ENCODE measurements at regions not wholly inside any gene's neighbourhood (a gene's known extent, or its start where the extent isn't known, plus 50 kb on each side); places are given as distances from the start of the nearest gene placed in this dataset.

GRCh38 chr13:37375724-37376123 lies 222.8 kb downstream of the POSTN start:
- no peak for DNase-seq (ENCODE audit: extremely low spot score)
- TF ChIP-seq ELF4 (IDR thresholded peaks at IDR 0.05) (no peak), LEF1 (IDR thresholded peaks at IDR 0.05; ENCODE audit: borderline replicate concordance) (no peak), SUZ12 (IDR thresholded peaks at IDR 0.05) (no peak), L3MBTL2 (conservative IDR thresholded peaks at IDR 0.05) (no peak), NFRKB (IDR thresholded peaks at IDR 0.05) (no peak), ARNT (IDR thresholded peaks at IDR 0.05) (no peak), PKNOX1 (IDR thresholded peaks at IDR 0.05) (no peak), ZNF384 (IDR thresholded peaks at IDR 0.05) (no peak), SP1 (IDR thresholded peaks at IDR 0.05) (no peak), CTBP1 (IDR thresholded peaks at IDR 0.05; ENCODE audit: borderline replicate concordance) (no peak), FOXK2 (IDR thresholded peaks at IDR 0.05) (no peak), FOXA1 (IDR thresholded peaks at IDR 0.05) (no peak), BHLHE40 (IDR thresholded peaks at IDR 0.05; ENCODE audit: borderline replicate concordance) (no peak), FOXM1 (IDR thresholded peaks at IDR 0.05; ENCODE audit: borderline replicate concordance) (no peak), TARDBP (IDR thresholded peaks at IDR 0.05) (no peak), HDGF (IDR thresholded peaks at IDR 0.05; ENCODE audit: borderline replicate concordance) (no peak)

DNA sequence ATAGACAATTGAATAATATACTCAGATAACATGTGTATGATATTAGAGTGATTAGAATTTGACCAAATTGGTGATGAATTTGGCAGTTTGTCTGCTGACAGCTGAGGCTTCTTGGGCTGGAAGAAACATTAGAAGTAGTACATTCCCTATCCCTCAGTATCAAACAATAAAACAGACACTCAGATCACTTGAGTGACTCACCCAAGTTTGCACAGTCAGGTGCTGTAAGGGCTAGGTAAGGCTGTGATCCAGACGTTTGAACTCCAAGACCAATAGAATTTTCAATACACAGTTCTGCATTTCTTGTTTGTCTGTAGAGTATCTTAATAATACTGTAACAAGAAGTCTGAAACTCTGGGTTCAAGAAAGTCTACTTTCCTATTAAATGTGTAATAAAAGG lies 223.5 kb downstream of the POSTN start:
- POLR2A ChIA-PET: no interaction called here
- CTCF ChIA-PET: no interaction called here
- TF ChIP-seq FOXK2 (IDR thresholded peaks at IDR 0.05): no peak
- TF ChIP-seq HDGF (IDR thresholded peaks at IDR 0.05; ENCODE audit: borderline replicate concordance): no peak
- no peak for TF ChIP-seq TARDBP (IDR thresholded peaks at IDR 0.05)
- no peak for TF ChIP-seq L3MBTL2 (conservative IDR thresholded peaks at IDR 0.05)
- TF ChIP-seq ELF4 (IDR thresholded peaks at IDR 0.05): no peak
- no peak for TF ChIP-seq CTBP1 (IDR thresholded peaks at IDR 0.05; ENCODE audit: borderline replicate concordance)
- TF ChIP-seq FOXM1 (IDR thresholded peaks at IDR 0.05; ENCODE audit: borderline replicate concordance): no peak
- TF ChIP-seq LEF1 (IDR thresholded peaks at IDR 0.05; ENCODE audit: borderline replicate concordance): no peak
- no peak for TF ChIP-seq BHLHE40 (IDR thresholded peaks at IDR 0.05; ENCODE audit: borderline replicate concordance)
- no peak for TF ChIP-seq SP1 (IDR thresholded peaks at IDR 0.05)
- no peak for TF ChIP-seq PKNOX1 (IDR thresholded peaks at IDR 0.05)
- no peak for TF ChIP-seq ARNT (IDR thresholded peaks at IDR 0.05)
- TF ChIP-seq FOXA1 (IDR thresholded peaks at IDR 0.05): no peak
- no peak for TF ChIP-seq ZNF384 (IDR thresholded peaks at IDR 0.05)
- TF ChIP-seq SUZ12 (IDR thresholded peaks at IDR 0.05): no peak
- no peak for TF ChIP-seq NFRKB (IDR thresholded peaks at IDR 0.05)
- no peak for DNase-seq (ENCODE audit: extremely low spot score)

More at GRCh38 chr13:37375724-37376123, 222.8 kb downstream of the POSTN start:
- CTCF ChIA-PET: no interaction called here
- POLR2A ChIA-PET: no interaction called here

- ChIA-PET POLR2A (no interaction called here), CTCF (no interaction called here)
- no peak for TF ChIP-seq BHLHE40 (IDR thresholded peaks at IDR 0.05; ENCODE audit: borderline replicate concordance)
- TF ChIP-seq SP1 (IDR thresholded peaks at IDR 0.05): no peak
- no peak for TF ChIP-seq ZNF384 (IDR thresholded peaks at IDR 0.05)
- no peak for TF ChIP-seq LEF1 (IDR thresholded peaks at IDR 0.05; ENCODE audit: borderline replicate concordance)
- TF ChIP-seq L3MBTL2 (conservative IDR thresholded peaks at IDR 0.05): no peak
- TF ChIP-seq PKNOX1 (IDR thresholded peaks at IDR 0.05): no peak
- TF ChIP-seq FOXK2 (IDR thresholded peaks at IDR 0.05): no peak
- TF ChIP-seq FOXM1 (IDR thresholded peaks at IDR 0.05; ENCODE audit: borderline replicate concordance): no peak
- no peak for TF ChIP-seq ELF4 (IDR thresholded peaks at IDR 0.05)
- no peak for TF ChIP-seq NFRKB (IDR thresholded peaks at IDR 0.05)
- TF ChIP-seq HDGF (IDR thresholded peaks at IDR 0.05; ENCODE audit: borderline replicate concordance): no peak
- TF ChIP-seq FOXA1 (IDR thresholded peaks at IDR 0.05): no peak
- TF ChIP-seq SUZ12 (IDR thresholded peaks at IDR 0.05): no peak
- no peak for TF ChIP-seq TARDBP (IDR thresholded peaks at IDR 0.05)
- TF ChIP-seq ARNT (IDR thresholded peaks at IDR 0.05): no peak
- no peak for TF ChIP-seq CTBP1 (IDR thresholded peaks at IDR 0.05; ENCODE audit: borderline replicate concordance)
- no peak for DNase-seq (ENCODE audit: extremely low spot score)
Observed at GRCh38 chr13:37369616-37370015, 229.0 kb downstream of the POSTN start.

DNA sequence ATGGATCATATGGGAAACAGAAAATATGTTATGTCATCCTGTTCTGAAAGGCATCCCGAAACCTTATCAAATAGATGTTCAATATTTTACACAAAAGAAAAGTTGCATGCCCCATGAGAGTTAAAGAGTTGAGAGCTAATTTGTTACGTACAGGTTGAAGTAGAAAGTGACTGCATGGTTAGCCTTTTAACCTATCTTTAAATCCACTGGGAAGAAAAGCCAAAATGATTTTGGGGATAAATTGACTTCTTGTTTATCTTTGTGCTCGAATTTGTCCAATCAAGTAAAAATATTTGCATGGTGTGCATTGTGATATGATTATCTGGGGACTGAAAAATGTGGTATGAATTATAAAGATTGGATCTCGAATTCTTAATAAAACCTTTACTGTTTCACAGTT lies 230.1 kb downstream of the POSTN start:
- POLR2A ChIA-PET: no interaction called here
- TF ChIP-seq ARNT (IDR thresholded peaks at IDR 0.05) (no peak), SP1 (IDR thresholded peaks at IDR 0.05) (no peak), FOXK2 (IDR thresholded peaks at IDR 0.05) (no peak), FOXA1 (IDR thresholded peaks at IDR 0.05) (no peak), BHLHE40 (IDR thresholded peaks at IDR 0.05; ENCODE audit: borderline replicate concordance) (no peak), NFRKB (IDR thresholded peaks at IDR 0.05) (no peak), SUZ12 (IDR thresholded peaks at IDR 0.05) (no peak), FOXM1 (IDR thresholded peaks at IDR 0.05; ENCODE audit: borderline replicate concordance) (no peak)
- CTCF ChIA-PET: no interaction called here
- DNase-seq (ENCODE audit: extremely low spot score): no peak

DNA sequence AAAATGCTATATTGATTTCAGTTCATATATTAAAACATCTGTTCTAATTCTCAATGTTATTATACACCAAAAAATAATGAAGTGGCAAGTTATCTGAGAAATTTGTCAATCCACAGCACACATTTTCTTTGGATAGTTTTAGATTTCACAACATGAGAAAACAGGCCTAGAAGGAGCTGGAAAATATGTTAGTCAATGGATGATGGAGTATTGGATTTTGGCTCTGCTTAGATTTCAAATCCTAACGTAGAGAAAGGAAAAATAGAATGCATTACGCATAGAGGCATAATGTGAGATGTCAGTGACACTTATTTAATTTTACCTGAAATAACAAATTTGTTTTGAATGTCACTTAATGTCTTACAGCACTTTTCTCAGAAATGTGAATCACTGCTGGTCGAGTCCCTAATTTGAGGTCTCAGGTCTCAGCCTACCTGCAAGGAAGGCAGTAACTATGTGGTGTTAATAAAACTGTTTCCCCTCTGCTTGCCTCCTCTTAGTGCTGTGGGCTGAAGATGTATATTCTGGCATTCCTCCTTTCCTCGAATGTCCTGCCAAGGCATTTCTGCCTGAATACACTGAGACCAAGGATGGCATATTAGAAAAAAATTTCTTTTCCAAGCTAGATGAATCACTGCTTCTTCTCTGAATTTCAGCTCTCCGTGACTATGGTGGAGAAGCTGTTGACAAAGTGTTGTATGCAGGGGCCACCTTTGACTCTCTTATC lies 232.4 kb downstream of the POSTN start:
- DNase-seq (ENCODE audit: extremely low spot score): no peak
- TF ChIP-seq HDGF (IDR thresholded peaks at IDR 0.05; ENCODE audit: borderline replicate concordance) (no peak), SUZ12 (IDR thresholded peaks at IDR 0.05) (no peak), TARDBP (IDR thresholded peaks at IDR 0.05) (no peak), BHLHE40 (IDR thresholded peaks at IDR 0.05; ENCODE audit: borderline replicate concordance) (no peak), ELF4 (IDR thresholded peaks at IDR 0.05) (no peak), ZNF384 (IDR thresholded peaks at IDR 0.05) (no peak), FOXA1 (IDR thresholded peaks at IDR 0.05) (no peak), ARNT (IDR thresholded peaks at IDR 0.05) (no peak), LEF1 (IDR thresholded peaks at IDR 0.05; ENCODE audit: borderline replicate concordance) (no peak), L3MBTL2 (conservative IDR thresholded peaks at IDR 0.05) (no peak), PKNOX1 (IDR thresholded peaks at IDR 0.05) (no peak), NFRKB (IDR thresholded peaks at IDR 0.05) (no peak), SP1 (IDR thresholded peaks at IDR 0.05) (no peak), FOXM1 (IDR thresholded peaks at IDR 0.05; ENCODE audit: borderline replicate concordance) (no peak), FOXK2 (IDR thresholded peaks at IDR 0.05) (no peak), CTBP1 (IDR thresholded peaks at IDR 0.05; ENCODE audit: borderline replicate concordance) (no peak)
- CTCF ChIA-PET: no interaction called here
- POLR2A ChIA-PET: no interaction called here

Measured in HEK293T (cell line).